Fibroblast of mammary gland (primary cell): ENCODE measurements at regions not wholly inside any gene's neighbourhood (a gene's known extent, or its start where the extent isn't known, plus 50 kb on each side); places are given as distances from the start of the nearest gene placed in this dataset.

Source experiments
- DNase-seq: peaks from one replicate; pipeline ENCODE4 v3.0.0-alpha.2; 2010; ENCODE audit warnings: low read depth
- H3K4me3 ChIP-seq: 2 replicates; pipeline ENCODE4 v1.5.1; 2011; ENCODE audit warnings: low read depth, mild to moderate bottlenecking, low read length, moderate library complexity; ENCODE audit not compliant: control insufficient read depth
- TF ChIP-seq, protein P1 (sequence below): conservative IDR thresholded peaks from 2 replicates; pipeline ENCODE4 v1.5.1; 2011; ENCODE audit warnings: low read depth, low read length, inconsistent platforms; ENCODE audit not compliant: control insufficient read depth, insufficient read depth

DNA sequence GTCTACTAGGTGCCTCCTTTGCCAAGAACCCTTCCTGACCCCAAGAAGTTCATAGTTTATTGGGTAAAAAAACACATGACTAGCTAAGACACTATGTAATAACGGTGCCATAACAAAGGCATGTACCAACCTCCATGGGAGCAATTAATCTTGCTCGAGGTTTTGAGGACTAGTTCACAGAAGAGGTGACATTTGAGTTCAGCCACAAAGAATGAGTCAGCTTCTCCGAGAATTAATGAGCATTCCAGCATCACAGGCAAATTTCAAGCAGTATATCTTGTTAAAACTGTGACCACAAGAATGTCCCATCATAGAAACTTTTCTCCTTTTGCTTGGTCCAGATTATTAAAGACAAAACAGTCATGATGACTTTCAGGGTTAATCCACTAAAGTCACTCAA, 113.0 kb upstream of the RAP1B start:
- no peak overlapping the region for H3K4me3 ChIP-seq
- peak; percentile 93 for DNase-seq
- TF ChIP-seq, protein P1, sequence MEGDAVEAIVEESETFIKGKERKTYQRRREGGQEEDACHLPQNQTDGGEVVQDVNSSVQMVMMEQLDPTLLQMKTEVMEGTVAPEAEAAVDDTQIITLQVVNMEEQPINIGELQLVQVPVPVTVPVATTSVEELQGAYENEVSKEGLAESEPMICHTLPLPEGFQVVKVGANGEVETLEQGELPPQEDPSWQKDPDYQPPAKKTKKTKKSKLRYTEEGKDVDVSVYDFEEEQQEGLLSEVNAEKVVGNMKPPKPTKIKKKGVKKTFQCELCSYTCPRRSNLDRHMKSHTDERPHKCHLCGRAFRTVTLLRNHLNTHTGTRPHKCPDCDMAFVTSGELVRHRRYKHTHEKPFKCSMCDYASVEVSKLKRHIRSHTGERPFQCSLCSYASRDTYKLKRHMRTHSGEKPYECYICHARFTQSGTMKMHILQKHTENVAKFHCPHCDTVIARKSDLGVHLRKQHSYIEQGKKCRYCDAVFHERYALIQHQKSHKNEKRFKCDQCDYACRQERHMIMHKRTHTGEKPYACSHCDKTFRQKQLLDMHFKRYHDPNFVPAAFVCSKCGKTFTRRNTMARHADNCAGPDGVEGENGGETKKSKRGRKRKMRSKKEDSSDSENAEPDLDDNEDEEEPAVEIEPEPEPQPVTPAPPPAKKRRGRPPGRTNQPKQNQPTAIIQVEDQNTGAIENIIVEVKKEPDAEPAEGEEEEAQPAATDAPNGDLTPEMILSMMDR = no peak

- H3K4me3 ChIP-seq = no peak overlapping the region
- no peak for DNase-seq
- TF ChIP-seq, protein P1 = no peak
Measured at GRCh38 chr12:68498736-68499135, 112.0 kb upstream of the RAP1B start.

GRCh38 chr12:68499616-68500015, 111.1 kb upstream of the RAP1B start:
- no peak overlapping the region for H3K4me3 ChIP-seq
- DNase-seq = no peak
- TF ChIP-seq, protein P1 = no peak

GRCh38 chr12:68501226-68501625, 109.5 kb upstream of the RAP1B start:
- DNase-seq = no peak
- TF ChIP-seq, protein P1 = no peak
- no peak overlapping the region for H3K4me3 ChIP-seq

- no peak for DNase-seq
- TF ChIP-seq, protein P1 = no peak
- H3K4me3 ChIP-seq = no peak overlapping the region
Measured at GRCh38 chr12:68505970-68506369, 104.7 kb upstream of the RAP1B start.

DNA sequence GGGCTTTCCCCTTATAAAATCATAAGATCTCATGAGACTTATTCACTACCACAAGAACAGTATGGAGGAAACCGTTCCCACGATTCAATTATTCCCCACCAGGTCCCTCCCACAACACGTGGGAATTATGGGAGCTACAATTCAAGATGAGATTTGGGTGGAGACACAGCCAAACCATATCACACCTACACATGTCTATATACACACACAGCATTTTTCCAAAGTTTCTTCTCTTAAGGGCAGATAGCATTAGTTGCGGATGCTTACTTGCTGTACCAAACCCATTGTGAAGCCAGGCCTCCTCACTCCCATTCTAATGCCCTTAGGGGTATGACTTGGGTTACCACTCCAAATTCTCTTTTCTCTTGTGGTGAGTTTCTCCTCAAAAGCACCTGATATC, 104.1 kb upstream of the RAP1B start:
- H3K4me3 ChIP-seq = no peak overlapping the region
- no peak for DNase-seq
- TF ChIP-seq, protein P1 = no peak

DNA sequence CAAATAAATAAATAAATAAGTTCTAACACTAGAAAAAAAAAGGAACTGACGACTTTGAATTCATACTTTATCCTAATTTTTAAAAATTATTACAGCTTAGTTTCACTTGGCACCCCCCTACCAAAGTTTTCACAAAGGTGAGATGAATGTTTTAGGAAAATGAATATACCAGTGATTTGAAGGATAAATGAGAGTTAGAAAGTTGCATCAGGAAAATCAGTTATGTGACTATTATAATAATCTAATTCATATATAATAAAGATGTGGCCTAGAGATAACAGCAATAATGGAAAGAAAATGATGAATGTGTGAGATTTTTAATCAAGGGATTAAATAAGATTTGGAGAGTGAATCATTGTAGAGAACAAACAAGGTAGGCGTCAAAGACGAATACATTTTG, 103.0 kb upstream of the RAP1B start:
- no peak for DNase-seq
- H3K4me3 ChIP-seq = no peak overlapping the region
- TF ChIP-seq, protein P1 = no peak
